Nephron progenitor cell (in vitro differentiated cells): ENCODE measurements at regions not wholly inside any gene's neighbourhood (a gene's known extent, or its start where the extent isn't known, plus 50 kb on each side); places are given as distances from the start of the nearest gene placed in this dataset.
"Not testable (repeated sequence)": the region's sequence is repeated elsewhere in the genome, so short reads cannot be mapped to it uniquely, and the experiment has no call there.

ENCODE experiments used
- DNase-seq: peaks from one replicate; pipeline ENCODE4 v3.0.0; 2021
- H3K27ac Mint-ChIP-seq: 2 replicates; pipeline ENCODE4 v1.8.0; 2021; ENCODE audit warnings: mild to moderate bottlenecking, moderate library complexity, mixed read lengths
- H3K27me3 Mint-ChIP-seq: 2 replicates; pipeline ENCODE4 v1.8.0; 2021; ENCODE audit warnings: mild to moderate bottlenecking, low read depth, mixed read lengths; ENCODE audit not compliant: poor library complexity
- H3K36me3 Mint-ChIP-seq: 2 replicates; pipeline ENCODE4 v1.8.0; 2021; ENCODE audit warnings: low read depth, mixed read lengths
- H3K4me1 Mint-ChIP-seq: 2 replicates; pipeline ENCODE4 v1.8.0; 2021; ENCODE audit warnings: mixed read lengths
- H3K4me3 Mint-ChIP-seq: 2 replicates; pipeline ENCODE4 v1.8.0; 2021; ENCODE audit warnings: mild to moderate bottlenecking, moderate library complexity, mixed read lengths
- H3K9me3 Mint-ChIP-seq: 2 replicates; pipeline ENCODE4 v1.8.0; 2021; ENCODE audit warnings: mild to moderate bottlenecking, moderate library complexity, mixed read lengths
- TF ChIP-seq, protein P1 (sequence below): fragments of 200-600 bp; sonication (generic); IDR thresholded peaks from 2 replicates; pipeline ENCODE4 v1.5.0; 2021; ENCODE audit warnings: antibody characterized with exemption

DNA sequence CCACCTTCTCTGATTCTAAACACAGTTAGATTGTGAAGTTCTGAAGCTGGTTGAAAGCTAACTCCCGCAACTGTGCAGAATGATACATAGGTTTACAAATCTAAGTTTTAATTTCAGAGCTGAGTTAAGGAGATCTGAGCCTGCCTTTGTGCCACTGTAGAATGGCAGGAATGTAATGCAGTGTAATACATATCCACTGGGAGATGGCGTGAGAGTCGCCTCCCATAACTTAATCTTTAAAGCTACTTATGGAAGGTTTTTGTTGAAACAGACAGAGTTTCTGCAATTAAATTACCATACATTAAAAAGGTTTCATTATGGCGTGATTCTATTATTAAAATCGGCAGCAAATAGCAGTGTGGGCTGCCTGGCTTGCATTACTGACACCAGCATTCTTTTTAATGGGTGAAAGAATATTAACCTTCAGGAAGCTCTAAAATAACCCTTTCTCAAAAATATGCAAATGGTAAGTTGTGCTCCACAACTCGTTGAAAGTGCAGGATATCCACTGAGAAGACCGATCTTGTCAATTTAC is 257.4 kb downstream of the OLFM4 start:
- Mint-ChIP-seq H3K27ac (no peak overlapping the region), H3K9me3 (peaks cover 3% of the 10 kb centered on the region), H3K4me1 (peaks cover 12% of the 10 kb centered on the region), H3K36me3 (no peaks in the 10 kb centered on the region), H3K27me3 (peaks cover 2% of the 10 kb centered on the region), H3K4me3 (no peak overlapping the region)
- TF ChIP-seq, protein P1, sequence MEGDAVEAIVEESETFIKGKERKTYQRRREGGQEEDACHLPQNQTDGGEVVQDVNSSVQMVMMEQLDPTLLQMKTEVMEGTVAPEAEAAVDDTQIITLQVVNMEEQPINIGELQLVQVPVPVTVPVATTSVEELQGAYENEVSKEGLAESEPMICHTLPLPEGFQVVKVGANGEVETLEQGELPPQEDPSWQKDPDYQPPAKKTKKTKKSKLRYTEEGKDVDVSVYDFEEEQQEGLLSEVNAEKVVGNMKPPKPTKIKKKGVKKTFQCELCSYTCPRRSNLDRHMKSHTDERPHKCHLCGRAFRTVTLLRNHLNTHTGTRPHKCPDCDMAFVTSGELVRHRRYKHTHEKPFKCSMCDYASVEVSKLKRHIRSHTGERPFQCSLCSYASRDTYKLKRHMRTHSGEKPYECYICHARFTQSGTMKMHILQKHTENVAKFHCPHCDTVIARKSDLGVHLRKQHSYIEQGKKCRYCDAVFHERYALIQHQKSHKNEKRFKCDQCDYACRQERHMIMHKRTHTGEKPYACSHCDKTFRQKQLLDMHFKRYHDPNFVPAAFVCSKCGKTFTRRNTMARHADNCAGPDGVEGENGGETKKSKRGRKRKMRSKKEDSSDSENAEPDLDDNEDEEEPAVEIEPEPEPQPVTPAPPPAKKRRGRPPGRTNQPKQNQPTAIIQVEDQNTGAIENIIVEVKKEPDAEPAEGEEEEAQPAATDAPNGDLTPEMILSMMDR: no peak
- no peak for DNase-seq

DNA sequence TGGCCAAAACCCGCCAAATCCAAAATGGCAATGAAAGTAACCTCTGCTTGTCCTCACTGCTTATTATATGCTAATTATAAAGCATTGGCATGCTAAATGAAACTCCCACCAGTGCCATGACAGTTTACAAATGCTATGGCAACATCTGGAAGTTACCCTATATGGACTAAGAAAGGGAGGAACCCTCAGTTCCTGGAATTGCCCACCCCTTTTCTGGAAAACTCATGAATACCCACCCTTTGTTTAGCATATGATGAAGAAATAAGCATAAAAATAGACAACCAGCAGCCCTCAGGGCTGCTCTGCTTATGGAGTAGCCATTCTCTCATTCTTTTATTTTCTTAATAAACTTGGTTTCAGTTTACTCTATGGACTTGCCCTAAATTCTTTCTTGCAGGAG is 269.8 kb downstream of the OLFM4 start:
- H3K27ac Mint-ChIP-seq: no peak overlapping the region
- TF ChIP-seq, protein P1: no peak
- H3K4me3 Mint-ChIP-seq: no peak overlapping the region
- H3K4me1 Mint-ChIP-seq: no peaks in the 10 kb centered on the region
- H3K27me3 Mint-ChIP-seq: peaks cover 3% of the 10 kb centered on the region
- no peak for DNase-seq
- no peaks in the 10 kb centered on the region for H3K9me3 Mint-ChIP-seq
- no peaks in the 10 kb centered on the region for H3K36me3 Mint-ChIP-seq

DNA sequence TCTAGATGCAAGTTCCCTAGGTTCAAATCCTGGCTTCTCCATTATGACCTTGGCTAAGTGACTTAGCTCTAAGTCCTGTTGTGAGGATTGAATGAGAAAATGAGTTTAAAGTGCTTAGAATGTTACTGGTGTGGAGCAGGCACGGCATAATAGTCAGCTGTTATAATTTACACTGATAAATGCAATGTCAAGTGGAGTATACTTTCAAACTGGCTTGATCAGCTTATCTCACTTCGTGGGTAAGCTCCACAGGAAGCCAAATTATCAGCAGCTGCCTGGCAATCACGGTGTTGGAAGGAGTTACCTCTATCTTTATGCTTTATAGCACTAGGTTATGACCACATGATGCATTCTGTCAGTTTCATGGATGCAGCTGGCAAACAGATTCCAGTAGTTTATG is 272.8 kb downstream of the OLFM4 start:
- TF ChIP-seq, protein P1: no peak
- Mint-ChIP-seq H3K4me3 (no peak overlapping the region), H3K27me3 (peaks cover 3% of the 10 kb centered on the region), H3K27ac (no peak overlapping the region), H3K4me1 (no peaks in the 10 kb centered on the region), H3K9me3 (no peaks in the 10 kb centered on the region), H3K36me3 (no peaks in the 10 kb centered on the region)
- no peak for DNase-seq

DNA sequence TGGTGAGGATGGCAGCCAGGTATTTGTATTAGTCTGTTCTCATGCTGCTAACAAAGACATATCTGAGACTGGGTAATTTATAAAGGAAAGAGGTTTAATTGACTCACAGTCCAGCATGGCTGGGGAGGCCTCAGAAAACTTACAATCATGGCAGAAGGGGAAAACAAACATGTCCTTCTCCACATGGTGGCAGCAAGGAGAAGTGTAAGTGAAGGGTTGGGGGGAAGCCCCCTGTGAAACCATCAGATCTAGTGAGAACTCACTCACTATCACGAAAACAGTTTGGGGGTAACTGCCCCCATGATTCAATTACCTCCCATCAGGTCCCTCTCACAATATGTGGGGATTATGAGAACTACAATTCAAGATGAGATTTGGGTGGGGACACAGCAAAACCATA is 276.8 kb downstream of the OLFM4 start:
- not testable (repeated sequence) for H3K36me3 Mint-ChIP-seq, H3K9me3 Mint-ChIP-seq, H3K27me3 Mint-ChIP-seq, H3K4me3 Mint-ChIP-seq, DNase-seq, H3K27ac Mint-ChIP-seq
- H3K4me1 Mint-ChIP-seq: peaks cover 18% of the 10 kb centered on the region

DNA sequence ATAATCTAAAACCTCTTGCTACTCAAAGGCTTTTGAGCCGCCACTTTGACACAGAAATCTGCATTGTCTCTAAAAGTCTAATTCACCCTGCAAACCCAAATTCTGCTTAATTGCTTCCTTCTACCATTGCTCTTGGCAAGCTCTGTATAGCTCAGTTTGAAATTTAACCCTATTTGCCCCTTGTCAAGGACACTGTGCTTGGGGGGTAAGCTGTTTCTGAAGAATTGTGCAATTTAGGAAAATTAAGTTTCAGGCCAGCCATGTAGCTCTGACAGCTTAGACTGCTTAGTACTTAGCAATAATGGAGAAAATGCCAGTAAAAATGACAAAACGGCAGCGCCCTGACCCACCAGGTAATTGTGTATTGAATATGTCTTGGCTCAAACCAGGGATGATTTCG is 282.2 kb downstream of the OLFM4 start:
- H3K27me3 Mint-ChIP-seq: no peaks in the 10 kb centered on the region
- no peaks in the 10 kb centered on the region for H3K36me3 Mint-ChIP-seq
- TF ChIP-seq, protein P1: no peak

DNA sequence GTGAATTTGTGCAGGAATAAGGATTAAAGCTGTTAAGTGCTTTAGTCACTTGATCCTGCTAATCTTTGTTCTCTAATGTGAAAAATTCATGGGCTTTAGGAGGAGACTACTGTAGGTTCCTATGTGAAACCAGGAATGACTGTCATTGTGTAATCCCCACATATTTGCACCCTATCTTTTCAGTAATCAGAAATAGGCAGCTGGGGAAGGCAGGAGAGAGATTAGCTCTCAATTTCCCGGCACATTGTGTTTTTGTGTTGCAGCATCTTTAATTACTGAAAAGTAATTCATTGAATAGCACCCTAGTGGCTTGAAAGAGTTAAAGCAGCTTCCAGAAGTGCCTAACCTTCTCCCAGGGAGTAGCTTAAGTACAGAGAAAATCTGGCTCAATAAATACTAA is 282.9 kb downstream of the OLFM4 start:
- Mint-ChIP-seq H3K4me1 (peaks cover 32% of the 10 kb centered on the region), H3K27me3 (no peaks in the 10 kb centered on the region), H3K36me3 (no peaks in the 10 kb centered on the region), H3K4me3 (no peak overlapping the region), H3K9me3 (no peaks in the 10 kb centered on the region), H3K27ac (no peak overlapping the region)
- TF ChIP-seq, protein P1: peak; percentile 13
- no peak for DNase-seq

More for the DNA sequence above, 282.2 kb downstream of the OLFM4 start:
- no peak for DNase-seq
- peaks cover 28% of the 10 kb centered on the region for H3K4me1 Mint-ChIP-seq
- H3K4me3 Mint-ChIP-seq: no peak overlapping the region
- H3K9me3 Mint-ChIP-seq: no peaks in the 10 kb centered on the region
- no peak overlapping the region for H3K27ac Mint-ChIP-seq
